Vagina (tissue), 2 donors: ENCODE measurements at regions not wholly inside any gene's neighbourhood (a gene's known extent, or its start where the extent isn't known, plus 50 kb on each side); places are given as distances from the start of the nearest gene placed in this dataset.

Experiments
- CTCF ChIP-seq, 3 experiments: fragments of 450-650 bp in 2 of 3; fragments of 200-600 bp in 1 of 3; sonication (generic) in 1 of 3; IDR thresholded peaks; one replicate each; pipeline ENCODE4 v1.5.1; 2017 to 2019; ENCODE audit warnings: antibody characterized with exemption in 3 of 3, mild to moderate bottlenecking in 2 of 3, moderate library complexity in 2 of 3
- POLR2A ChIP-seq, 2 donors: fragments of 450-650 bp; IDR thresholded peaks; one replicate each; pipeline ENCODE4 v1.6.1; 2017; ENCODE audit warnings: antibody characterized with exemption in 2 of 2, mild to moderate bottlenecking in 2 of 2, moderate library complexity in 2 of 2
- POLR2AphosphoS5 ChIP-seq, 2 donors: sonication (generic); formaldehyde crosslinking; IDR thresholded peaks; one replicate each; pipeline ENCODE4 v1.9.0; 2017; ENCODE audit warnings: antibody characterized with exemption in 2 of 2, mild to moderate bottlenecking in 2 of 2, low read depth in 1 of 2; ENCODE audit not compliant: insufficient read depth in 1 of 2

GRCh38 chr1:229941160-229941559 is 125.9 kb upstream of the GALNT2 start:
- TF ChIP-seq CTCF (IDR thresholded peaks at IDR 0.05) (no peak), POLR2A (IDR thresholded peaks at IDR 0.05) (no peak), POLR2AphosphoS5 (IDR thresholded peaks at IDR 0.05; ENCODE audit: insufficient read depth in 1 of 2, low read depth in 1 of 2) (no peak)
